OCI-M2 (cell line): ENCODE measurements at regions not wholly inside any gene's neighbourhood (a gene's known extent, or its start where the extent isn't known, plus 50 kb on each side); places are given as distances from the start of the nearest gene placed in this dataset.

Source experiments
- DNase-seq: peaks from one replicate; lab custom pipeline; 2025; ENCODE audit not compliant: unreplicated experiment; lab: John Stamatoyannopoulos, UW

GRCh38 chr7:1286946-1287645, 54.4 kb downstream of the UNCX start:
- no peak for DNase-seq

DNA sequence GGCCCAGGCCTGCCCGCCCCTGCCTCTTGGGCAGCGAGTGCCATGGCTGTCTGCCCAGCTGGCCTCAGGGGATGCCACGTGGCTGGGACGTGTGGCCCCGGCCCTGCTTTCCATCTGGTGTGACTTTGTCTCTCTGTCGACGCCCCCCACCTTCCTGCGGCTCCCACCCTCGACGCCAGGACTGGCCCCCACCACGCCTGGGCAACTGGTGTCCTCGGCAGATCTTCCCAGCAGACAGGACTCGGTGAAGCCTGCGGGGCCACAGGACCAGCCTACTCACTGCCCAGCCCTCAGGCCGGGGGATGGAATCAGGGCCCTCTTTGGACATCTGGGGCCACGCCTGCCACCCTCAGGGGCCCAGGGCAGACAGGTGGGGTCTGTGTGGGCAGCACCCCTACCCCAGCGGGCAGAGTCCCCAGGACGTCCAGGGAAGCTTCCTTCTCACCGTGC, 55.1 kb downstream of the UNCX start:
- no peak for DNase-seq

GRCh38 chr7:1288390-1288995, 55.8 kb downstream of the UNCX start:
- DNase-seq: no peak

DNA sequence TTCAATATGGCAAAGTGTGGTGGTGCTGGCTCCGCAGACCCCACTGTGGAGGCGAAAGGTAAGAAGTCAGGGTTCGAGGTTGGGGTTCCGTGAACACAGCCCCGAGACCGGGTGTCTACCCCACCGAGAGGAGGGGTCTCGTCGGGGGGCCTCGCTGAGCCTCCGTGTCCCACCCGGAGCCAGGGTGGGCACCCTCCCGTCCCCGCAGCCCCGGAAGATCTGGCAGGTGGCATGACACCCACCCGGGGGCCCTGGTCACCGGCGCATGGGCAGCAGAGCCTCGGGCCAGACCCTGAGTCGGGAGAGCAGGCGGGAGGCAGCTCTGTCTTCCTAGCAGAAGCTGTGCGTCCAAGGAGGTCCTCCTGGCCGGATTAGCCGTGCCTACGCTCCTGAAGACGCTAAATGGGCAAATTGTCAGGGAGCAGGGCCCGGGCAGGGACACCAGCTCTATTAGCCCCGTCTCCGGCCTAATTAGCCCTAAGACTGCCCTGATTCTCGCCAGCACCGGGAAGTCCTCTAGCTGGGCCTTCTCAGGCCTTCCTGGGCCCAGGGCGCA, 56.4 kb downstream of the UNCX start:
- no peak for DNase-seq

- no peak for DNase-seq
Measured at GRCh38 chr7:1289666-1290025, 57.0 kb downstream of the UNCX start.

- no peak for DNase-seq
Measured at GRCh38 chr7:1290026-1290678, 57.5 kb downstream of the UNCX start.

DNA sequence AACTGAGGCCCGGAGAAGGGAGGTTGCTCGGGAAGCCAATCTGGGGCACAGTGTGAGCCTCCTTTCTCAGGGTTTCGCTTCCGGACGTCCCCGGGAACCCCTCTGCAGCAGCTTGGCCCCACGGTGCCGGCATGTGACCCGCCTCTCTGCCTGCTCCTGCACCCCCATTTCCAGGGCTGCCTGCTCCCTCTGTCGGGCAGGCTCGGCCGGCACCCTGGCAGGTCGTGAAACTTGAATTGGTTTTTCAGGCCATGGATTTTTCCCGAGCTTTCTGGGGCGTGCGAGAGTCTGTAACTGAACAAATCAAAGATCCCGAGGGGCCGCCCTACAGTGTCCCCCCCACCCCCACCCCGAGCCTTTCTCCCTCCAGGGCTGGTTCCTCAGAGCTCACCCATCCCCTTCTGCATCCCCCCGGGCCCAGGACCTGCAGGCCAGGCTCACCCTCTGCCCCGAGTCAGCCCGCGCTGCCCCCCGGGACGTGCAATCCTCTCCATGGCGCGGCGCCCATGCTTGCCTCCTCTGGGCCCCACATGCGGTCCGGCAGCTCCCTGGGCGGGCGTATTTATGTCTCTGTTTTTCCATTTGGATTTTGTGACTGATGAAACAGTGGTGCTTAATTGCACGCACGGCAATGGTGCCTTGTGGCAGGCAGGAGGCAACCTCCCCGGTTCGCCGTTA, 58.1 kb downstream of the UNCX start:
- no peak for DNase-seq

- no peak for DNase-seq
Measured at GRCh38 chr7:1291357-1291689, 58.7 kb downstream of the UNCX start.

DNA sequence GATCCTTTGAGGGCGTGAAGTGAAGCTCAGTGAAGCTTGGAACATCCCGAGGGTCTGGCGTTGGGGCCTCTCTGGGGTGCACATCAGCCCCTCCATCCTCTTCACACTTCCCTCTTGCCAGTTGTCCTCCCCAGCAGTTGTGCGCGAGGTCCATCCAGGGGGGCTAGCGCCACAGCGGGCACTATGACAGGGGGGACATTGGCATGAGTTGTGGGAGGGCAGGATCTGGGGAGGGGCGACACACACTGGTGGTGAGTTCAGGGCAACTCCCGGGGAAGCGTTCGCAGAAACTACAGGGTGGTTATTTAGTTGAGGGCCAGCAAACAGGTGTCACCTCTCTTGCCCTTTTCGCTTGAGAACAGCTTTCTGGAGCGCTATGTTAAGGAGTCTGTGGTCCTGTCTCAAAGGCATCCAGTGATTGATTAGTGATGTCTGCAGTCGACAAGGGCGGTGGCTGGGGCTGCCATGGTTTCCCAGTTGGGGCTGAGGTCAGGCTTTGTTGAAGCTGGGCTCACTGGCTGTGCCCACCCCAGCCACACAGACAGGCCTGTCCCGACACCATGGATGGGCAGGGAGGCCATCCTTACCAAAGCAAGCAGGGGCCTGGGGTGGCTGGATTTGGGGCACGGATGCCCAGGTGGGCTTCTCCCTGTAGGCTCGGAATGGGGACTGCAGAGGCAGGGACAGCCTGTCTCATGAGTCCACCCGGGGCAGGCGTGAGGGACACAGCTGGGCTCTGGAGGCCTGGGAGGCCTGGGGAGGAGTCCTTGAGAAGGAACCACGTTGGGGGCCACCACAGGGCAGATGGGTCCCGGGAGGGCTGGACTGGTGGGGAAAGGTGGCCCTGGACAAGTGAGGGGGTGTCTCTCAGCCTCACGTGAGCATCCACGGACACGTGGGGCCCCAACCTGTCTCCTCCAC, 59.4 kb downstream of the UNCX start:
- no peak for DNase-seq

DNA sequence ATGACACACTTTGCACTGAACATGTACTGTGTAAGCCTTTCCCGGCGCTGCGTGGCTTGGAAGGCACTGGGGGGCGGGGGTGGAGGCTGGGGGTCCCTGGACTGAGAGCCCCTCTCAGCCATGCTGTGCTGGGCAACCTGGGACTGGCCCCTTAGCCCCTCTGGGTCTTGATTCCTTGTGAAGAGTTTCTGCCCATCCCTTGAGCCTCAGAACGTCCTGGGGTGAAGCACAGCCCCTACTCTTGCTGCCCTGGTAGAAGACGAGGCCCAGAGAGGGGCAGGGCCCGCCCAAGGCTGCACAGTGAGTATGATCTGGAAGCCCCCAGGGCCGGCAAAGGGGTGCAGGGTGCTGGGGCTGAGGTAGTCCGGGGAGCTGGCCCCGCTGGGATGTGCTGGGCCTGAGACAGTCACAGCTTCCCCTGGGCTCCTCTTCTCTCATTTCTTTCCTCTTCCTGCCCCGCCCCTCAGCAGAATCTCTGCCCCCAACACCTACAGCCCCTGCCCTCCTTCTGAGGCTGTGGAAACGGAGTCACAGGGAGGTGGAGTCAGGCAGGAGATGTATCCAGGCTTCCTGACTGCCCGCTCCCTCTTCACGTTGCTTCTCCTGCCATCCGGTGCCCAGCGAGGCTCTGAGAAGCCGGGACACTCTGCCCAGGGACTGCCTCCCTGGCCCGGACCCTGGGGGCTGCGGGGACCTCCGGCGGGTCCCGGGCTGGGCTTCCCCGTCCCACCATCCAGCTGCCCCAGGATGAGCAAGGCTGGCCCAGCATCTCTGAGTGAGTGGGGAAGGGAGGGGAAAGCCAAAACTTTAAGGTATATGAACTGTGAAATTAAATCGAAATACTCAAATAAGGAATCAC, 60.5 kb downstream of the UNCX start:
- no peak for DNase-seq

DNA sequence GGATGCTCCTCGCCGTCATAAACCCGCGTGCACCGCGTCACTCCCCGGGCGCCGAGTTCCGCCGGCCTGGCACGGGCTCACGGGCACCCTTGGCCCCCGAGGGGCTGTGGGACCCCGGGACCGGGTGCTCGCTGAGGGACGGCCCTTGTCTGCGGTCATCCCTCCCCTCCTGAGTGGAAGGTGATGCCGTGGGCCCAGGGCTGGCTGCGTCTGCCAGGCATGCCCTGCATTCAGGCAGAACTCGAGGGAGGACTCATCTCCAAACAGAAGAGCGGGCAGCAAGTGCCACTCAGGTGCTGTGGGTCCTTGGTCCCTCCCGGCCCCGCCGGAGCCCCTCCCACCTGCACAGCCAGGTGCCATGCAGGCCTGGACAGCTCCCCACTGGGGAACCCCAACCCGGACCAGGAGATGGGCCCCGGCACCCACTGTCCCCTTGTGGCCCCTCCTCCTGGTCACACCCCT, 61.3 kb downstream of the UNCX start:
- DNase-seq: no peak

- no peak for DNase-seq
Measured at GRCh38 chr7:1295776-1296355, 63.2 kb downstream of the UNCX start.

GRCh38 chr7:1296356-1296981, 63.8 kb downstream of the UNCX start:
- DNase-seq: no peak

- no peak for DNase-seq
Measured at GRCh38 chr7:1297017-1297960, 64.6 kb downstream of the UNCX start.

DNA sequence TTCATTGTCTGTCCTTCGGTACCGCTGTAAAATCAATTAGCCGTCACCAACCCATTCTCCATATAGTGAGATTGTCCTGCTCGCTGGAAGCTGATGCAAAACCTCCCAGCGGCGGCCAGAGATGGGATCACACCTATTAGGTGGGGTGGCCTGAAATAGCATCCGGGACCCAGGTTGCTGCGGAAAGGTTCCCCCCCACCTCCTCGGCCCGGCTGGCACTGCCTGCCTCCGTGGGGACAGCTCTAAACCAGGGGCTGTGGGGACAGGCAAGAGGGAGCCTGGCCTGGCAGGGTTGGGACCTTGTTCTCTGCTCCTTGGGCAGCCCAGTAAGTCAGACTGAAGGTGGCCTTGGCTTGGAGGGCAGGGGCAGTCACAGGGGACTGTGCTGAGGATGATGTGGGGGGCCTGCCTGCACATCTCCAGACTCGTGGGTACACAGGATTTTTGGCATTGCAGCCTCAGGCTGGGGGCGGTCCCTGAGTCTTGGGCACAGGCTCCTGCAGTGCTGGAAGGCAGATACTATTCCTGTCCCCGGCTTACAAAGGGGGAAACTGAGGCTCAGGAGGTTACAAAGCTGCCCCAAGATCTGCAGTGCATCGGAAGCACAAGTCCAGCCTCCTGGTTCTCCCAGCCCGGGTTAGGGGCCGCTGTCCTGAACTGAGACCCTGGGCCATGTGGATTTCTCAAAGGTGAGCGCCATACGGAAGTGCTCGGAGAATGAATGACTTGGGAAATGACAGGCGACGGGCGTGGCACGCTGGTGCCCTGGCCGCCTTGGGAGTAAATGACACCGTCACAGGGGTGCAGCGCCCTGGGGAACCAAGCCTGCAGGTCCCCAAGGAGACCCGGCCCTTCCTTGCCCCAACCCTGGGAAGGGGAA, 65.6 kb downstream of the UNCX start:
- no peak for DNase-seq

DNA sequence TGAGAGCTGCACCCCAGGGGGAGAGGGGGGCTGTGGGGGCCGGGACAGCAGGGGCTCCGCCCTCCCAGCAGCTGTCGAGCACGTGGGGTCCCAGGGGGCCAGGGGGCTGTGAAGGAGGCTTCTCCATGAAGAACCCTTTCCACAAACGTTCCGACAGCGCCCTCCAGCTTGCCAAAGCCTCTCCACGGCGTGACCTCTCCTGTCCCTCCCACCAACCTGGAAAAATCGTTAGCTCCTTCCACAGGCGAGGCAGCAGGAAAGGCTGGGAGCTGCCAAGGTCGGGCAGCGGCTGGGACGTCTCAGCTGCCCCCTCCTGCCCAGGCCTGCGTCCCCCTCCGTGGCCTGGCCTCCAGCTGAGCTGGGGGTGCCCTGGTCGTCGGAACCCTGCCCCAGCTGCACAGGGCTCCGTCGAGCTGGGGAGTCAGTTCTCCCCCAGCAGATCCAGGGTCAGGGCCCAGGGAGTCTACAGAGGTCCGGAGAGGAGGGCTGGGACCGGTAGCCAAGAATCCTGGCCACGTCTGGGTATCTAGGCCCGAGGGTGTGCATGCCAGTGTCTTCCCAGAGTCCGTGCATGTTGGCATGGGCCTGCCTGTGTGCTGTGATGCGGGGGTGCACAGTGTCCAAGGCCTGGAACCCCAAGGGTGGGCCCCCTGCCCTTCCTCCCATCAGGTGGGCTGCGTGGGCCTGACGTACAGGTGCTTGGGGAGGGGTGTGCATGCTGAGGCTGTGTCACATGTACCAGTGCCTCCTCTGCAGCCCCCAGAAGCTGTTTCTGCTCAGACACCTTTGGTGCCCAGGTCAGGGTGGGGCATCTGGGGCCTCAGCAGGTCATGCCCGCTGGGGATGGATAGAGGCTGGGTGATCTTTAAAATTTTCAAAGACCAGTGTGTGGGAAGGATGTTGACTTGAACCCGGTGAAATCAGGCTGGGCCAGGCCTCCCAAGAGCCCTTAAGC, 66.5 kb downstream of the UNCX start:
- no peak for DNase-seq
